ENCODE measurements at regions not wholly inside any gene's neighbourhood (a gene's known extent, or its start where the extent isn't known, plus 50 kb on each side); places are given as distances from the start of the nearest gene placed in this dataset.

- Mint-ChIP-seq H3K4me1 (no peaks in the 10 kb centered on the region), H3K4me3 (no peak overlapping the region), H3K36me3 (ENCODE audit: low read depth) (no peaks in the 10 kb centered on the region), H3K27ac (no peak overlapping the region), H3K27me3 (peaks cover 5% of the 10 kb centered on the region), H3K9me3 (no peaks in the 10 kb centered on the region)
- POLR2A ChIA-PET, result no interaction called here
- no peak for TF ChIP-seq CTCF (IDR thresholded peaks at IDR 0.05)
- intact Hi-C loops (cut with micrococcal nuclease), result no loop called here
- DNase-seq (no peak), ATAC-seq (ENCODE audit: low read depth) (no peak)
- CTCF ChIA-PET, result no interaction called here
Measured at GRCh38 chr9:88766778-88767503, 224.3 kb upstream of the S1PR3 start.

GRCh38 chr9:88767504-88767790 lies 223.8 kb upstream of the S1PR3 start:
- no peaks in the 10 kb centered on the region for H3K9me3 Mint-ChIP-seq
- H3K4me3 Mint-ChIP-seq, result no peak overlapping the region
- intact Hi-C loops (cut with micrococcal nuclease), result no loop called here
- no peak for TF ChIP-seq CTCF (IDR thresholded peaks at IDR 0.05)
- H3K4me1 Mint-ChIP-seq, result no peaks in the 10 kb centered on the region
- peaks cover 4% of the 10 kb centered on the region for H3K27me3 Mint-ChIP-seq
- ATAC-seq (ENCODE audit: low read depth), result no peak
- H3K36me3 Mint-ChIP-seq (ENCODE audit: low read depth), result no peaks in the 10 kb centered on the region
- no peak for DNase-seq
- ChIA-PET CTCF (no interaction called here), POLR2A (no interaction called here)
- no peak overlapping the region for H3K27ac Mint-ChIP-seq

- CTCF ChIA-PET, result no interaction called here
- no peak overlapping the region for H3K4me3 Mint-ChIP-seq
- DNase-seq, result no peak
- no peak overlapping the region for H3K27ac Mint-ChIP-seq
- no peaks in the 10 kb centered on the region for H3K36me3 Mint-ChIP-seq (ENCODE audit: low read depth)
- TF ChIP-seq CTCF (IDR thresholded peaks at IDR 0.05), result no peak
- H3K4me1 Mint-ChIP-seq, result peaks cover 11% of the 10 kb centered on the region
- peaks cover 4% of the 10 kb centered on the region for H3K27me3 Mint-ChIP-seq
- intact Hi-C loops (cut with micrococcal nuclease), result no loop called here
- no peaks in the 10 kb centered on the region for H3K9me3 Mint-ChIP-seq
- ATAC-seq (ENCODE audit: low read depth), result no peak
- POLR2A ChIA-PET, result no interaction called here
Measured at GRCh38 chr9:88772575-88772974, 218.7 kb upstream of the S1PR3 start.

GRCh38 chr9:88773126-88773525 lies 218.1 kb upstream of the S1PR3 start:
- Mint-ChIP-seq H3K9me3 (no peaks in the 10 kb centered on the region), H3K27ac (no peak overlapping the region), H3K4me1 (peaks cover 16% of the 10 kb centered on the region), H3K27me3 (peaks cover 4% of the 10 kb centered on the region), H3K4me3 (no peak overlapping the region), H3K36me3 (ENCODE audit: low read depth) (no peaks in the 10 kb centered on the region)
- TF ChIP-seq CTCF (IDR thresholded peaks at IDR 0.05), result no peak
- ATAC-seq (ENCODE audit: low read depth), result no peak
- intact Hi-C loops (cut with micrococcal nuclease), result no loop called here
- CTCF ChIA-PET, result no interaction called here
- POLR2A ChIA-PET, result no interaction called here
- no peak for DNase-seq

GRCh38 chr9:88773627-88774244 lies 217.5 kb upstream of the S1PR3 start:
- no peak for TF ChIP-seq CTCF (IDR thresholded peaks at IDR 0.05)
- ChIA-PET POLR2A (no interaction called here), CTCF (no interaction called here)
- DNase-seq (no peak), ATAC-seq (ENCODE audit: low read depth) (no peak)
- peaks cover 4% of the 10 kb centered on the region for H3K27me3 Mint-ChIP-seq
- H3K9me3 Mint-ChIP-seq, result no peaks in the 10 kb centered on the region
- H3K27ac Mint-ChIP-seq, result no peak overlapping the region
- peaks cover 19% of the 10 kb centered on the region for H3K4me1 Mint-ChIP-seq
- H3K36me3 Mint-ChIP-seq (ENCODE audit: low read depth), result no peaks in the 10 kb centered on the region
- H3K4me3 Mint-ChIP-seq, result no peak overlapping the region
- intact Hi-C loops (cut with micrococcal nuclease), result no loop called here
